ENCODE measurements at regions not wholly inside any gene's neighbourhood (a gene's known extent, or its start where the extent isn't known, plus 50 kb on each side); places are given as distances from the start of the nearest gene placed in this dataset.
"Not testable (repeated sequence)": the region's sequence is repeated elsewhere in the genome, so short reads cannot be mapped to it uniquely, and the experiment has no call there.

DNA sequence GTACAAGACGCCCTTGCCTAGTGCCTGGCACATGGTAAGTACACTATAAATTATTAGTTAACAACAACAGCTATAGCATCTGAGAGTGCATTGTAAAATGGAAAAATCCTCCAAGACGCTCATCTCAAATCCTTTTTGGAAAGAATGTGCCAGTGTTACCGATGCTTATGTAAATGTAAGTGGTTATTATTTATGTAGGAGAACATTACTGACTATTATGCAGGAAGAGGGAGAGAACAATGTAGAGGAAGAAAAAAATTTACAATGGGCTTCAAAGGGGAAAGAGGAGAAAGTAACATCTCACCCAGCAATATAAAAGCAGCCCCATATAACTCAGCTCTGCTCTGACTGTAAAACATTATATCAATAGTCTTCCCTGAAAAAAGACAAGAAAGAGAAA, 155.3 kb upstream of the LPP start:
- peaks cover 76% of the 10 kb centered on the region for H3K4me1 Mint-ChIP-seq
- no peak overlapping the region for H3K4me3 Mint-ChIP-seq
- H3K27ac Mint-ChIP-seq, result peak overlapping the region; percentile 8
- no peak for DNase-seq
- H3K27me3 Mint-ChIP-seq, result no peaks in the 10 kb centered on the region
- peaks cover 2% of the 10 kb centered on the region for H3K9me3 Mint-ChIP-seq
- peaks cover 4% of the 10 kb centered on the region for H3K36me3 Mint-ChIP-seq

DNA sequence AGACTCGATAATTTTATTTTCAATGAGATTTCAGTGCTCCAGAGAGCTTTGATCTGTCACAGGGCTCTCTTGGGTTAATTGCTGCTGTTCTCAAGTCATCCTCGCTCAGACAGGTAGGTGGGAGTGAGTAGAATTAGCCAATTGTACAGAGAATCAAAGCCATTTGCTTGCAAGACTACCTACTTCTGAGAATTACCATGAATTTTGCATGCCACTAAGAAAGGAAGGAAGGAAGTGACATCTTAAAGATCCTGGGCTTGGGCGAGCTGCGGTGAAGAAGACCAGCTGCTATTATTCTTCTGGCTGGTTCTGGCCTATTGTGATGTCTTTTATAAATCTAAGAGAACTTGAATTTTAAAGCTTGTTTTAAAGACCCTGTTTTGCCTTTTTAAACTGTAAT, 154.1 kb upstream of the LPP start:
- Mint-ChIP-seq H3K27me3 (no peaks in the 10 kb centered on the region), H3K9me3 (peaks cover 2% of the 10 kb centered on the region), H3K36me3 (peaks cover 4% of the 10 kb centered on the region), H3K27ac (peak overlapping the region; percentile 92), H3K4me1 (peaks cover 64% of the 10 kb centered on the region), H3K4me3 (peak overlapping the region; percentile 72)
- DNase-seq, result peak; percentile 41

DNA sequence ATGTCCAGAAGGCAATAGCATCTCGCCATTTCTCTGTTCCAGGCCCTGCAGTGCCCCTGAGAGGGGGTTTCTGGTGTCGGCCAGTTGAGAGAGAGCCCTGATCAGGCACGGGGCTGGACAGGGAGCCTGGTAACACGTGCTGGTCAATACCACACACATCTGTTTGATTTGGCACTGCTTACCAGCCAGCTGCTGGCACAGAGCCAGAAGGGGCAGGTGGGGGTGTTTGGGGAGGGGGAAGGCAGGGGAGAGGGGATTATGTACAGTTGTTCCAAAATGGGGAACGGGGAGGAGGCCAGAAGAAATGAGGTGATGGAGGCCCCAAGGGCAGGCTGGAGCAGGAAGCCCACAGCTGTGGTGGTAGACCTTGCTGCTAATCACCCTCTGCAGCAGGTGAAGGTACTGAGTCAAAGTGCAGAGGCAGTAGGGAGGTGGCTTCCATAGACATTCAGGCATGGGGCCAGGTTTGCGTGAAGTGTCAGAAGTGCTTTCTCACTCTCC, 153.5 kb upstream of the LPP start:
- H3K27me3 Mint-ChIP-seq, result no peaks in the 10 kb centered on the region
- H3K9me3 Mint-ChIP-seq, result peaks cover 2% of the 10 kb centered on the region
- H3K4me3 Mint-ChIP-seq, result peak overlapping the region; percentile 72
- peak overlapping the region; percentile 92 for H3K27ac Mint-ChIP-seq
- no peak for DNase-seq
- H3K36me3 Mint-ChIP-seq, result peaks cover 2% of the 10 kb centered on the region
- peaks cover 58% of the 10 kb centered on the region for H3K4me1 Mint-ChIP-seq

DNA sequence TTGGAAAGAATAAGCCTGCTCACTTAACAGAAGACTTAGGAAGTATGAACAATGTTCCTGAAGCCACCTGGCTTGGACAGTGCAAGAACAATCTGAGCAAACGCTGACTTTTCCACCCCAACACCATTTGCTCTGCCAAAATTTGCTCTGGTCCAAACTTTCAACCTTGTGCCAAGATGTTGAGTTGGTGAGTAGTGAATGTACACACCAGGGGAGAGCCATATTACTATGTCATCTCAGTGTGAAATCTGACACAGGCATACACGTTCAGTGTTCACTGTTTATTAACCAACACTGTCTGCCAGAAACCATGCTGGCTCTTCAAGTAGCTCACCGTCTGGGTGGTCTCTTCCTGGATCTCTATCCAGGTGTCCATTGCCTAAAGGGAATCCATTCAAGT, 152.9 kb upstream of the LPP start:
- peak overlapping the region; percentile 92 for H3K27ac Mint-ChIP-seq
- no peak overlapping the region for H3K4me3 Mint-ChIP-seq
- no peak for DNase-seq
- peaks cover 2% of the 10 kb centered on the region for H3K36me3 Mint-ChIP-seq
- H3K27me3 Mint-ChIP-seq, result no peaks in the 10 kb centered on the region
- H3K4me1 Mint-ChIP-seq, result peaks cover 53% of the 10 kb centered on the region
- H3K9me3 Mint-ChIP-seq, result peaks cover 2% of the 10 kb centered on the region

DNA sequence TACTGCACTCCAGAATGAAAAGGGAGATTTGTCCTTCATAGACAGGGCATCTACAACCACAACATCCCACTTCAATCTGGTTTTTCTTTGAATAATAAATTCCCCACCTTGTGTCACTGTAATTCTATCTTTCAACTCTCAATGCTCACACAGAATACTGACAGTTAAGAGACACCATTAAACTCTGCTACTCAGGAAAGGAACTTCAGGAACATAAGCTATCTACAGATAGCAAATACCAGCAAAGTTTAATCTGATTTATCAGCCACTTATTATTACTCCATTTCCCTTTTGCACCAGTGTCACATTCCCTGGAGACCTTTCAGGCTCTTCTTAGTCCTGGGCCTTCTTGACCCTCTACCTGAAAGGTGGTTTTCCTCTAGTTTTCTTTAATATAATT, 152.0 kb upstream of the LPP start:
- no peak for DNase-seq
- H3K4me1 Mint-ChIP-seq, result peaks cover 53% of the 10 kb centered on the region
- no peak overlapping the region for H3K4me3 Mint-ChIP-seq
- no peaks in the 10 kb centered on the region for H3K27me3 Mint-ChIP-seq
- peaks cover 2% of the 10 kb centered on the region for H3K36me3 Mint-ChIP-seq
- H3K27ac Mint-ChIP-seq, result no peak overlapping the region
- peaks cover 3% of the 10 kb centered on the region for H3K9me3 Mint-ChIP-seq

DNA sequence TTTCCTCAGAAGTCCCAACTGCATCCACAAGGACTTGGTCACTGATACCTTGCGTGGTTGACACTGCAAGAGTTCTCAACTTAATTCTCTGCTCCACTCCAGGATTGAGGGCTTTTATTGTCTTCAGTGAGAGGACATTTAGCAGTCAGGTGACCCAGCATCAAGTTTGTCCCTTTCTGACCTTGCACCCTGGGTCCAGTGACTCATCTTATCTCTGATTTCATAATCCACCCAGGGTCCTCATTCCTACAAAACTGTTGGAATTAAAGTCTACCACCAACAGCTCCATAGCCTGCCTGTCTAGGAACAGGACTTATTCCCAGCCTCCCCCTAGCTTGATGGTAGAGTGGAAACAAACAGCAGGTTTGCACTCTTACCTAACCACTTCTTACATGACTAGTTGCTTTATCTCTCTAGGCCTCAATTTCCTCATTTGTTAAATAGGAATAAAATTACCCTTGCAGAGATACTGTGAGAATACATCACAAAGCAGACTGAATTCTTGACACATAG, 151.3 kb upstream of the LPP start:
- DNase-seq, result no peak
- Mint-ChIP-seq H3K4me3 (no peak overlapping the region), H3K36me3 (peaks cover 2% of the 10 kb centered on the region), H3K4me1 (peaks cover 54% of the 10 kb centered on the region), H3K27ac (no peak overlapping the region), H3K9me3 (peaks cover 5% of the 10 kb centered on the region), H3K27me3 (no peaks in the 10 kb centered on the region)

DNA sequence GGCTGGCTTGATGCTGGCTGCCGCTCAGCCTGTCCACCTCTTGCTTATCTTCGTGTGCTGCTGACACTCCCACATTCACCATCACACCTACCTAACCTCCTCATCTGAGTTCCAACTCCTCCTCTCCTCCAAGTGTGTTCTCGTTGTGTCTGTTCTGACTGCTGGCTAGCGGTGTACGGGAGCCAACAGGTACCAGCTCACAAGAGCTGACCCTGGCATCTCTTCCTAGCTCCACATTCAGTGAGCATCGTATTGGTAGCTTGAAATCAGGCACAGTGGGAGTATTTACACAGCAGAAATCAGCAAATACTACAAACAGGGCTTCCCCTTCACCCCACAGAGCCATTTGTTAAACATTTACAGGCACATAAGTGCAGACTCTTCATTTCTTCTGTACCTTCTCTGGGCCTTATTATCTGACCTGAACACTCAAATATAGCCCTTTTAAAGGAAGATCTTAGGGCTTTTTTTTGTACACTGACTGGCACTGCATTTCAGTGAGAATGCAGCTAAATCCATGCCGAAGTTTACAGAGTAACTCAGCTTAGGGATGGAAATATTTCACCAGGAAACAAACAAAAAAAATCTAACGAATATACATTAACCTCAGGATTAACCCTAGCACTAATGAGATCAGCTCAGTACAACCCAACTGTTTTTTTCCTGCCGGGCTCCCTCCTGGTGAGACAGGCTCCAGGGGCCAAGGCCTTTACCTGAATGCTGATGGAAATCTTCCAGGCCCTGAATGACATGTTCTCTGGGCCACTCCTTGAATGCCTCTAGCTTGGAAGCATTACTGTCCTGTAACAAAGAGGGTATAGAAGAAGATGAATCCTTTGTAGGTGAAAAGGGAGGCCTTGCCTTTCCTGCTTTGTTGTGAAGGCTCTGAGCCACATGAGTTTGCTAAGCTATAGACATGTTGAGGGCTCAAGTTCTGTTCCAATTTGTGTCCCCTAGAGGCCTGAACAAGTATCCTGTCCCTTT, 150.5 kb upstream of the LPP start:
- Mint-ChIP-seq H3K4me1 (peaks cover 53% of the 10 kb centered on the region), H3K27me3 (no peaks in the 10 kb centered on the region), H3K27ac (no peak overlapping the region), H3K36me3 (peaks cover 3% of the 10 kb centered on the region), H3K9me3 (peaks cover 5% of the 10 kb centered on the region), H3K4me3 (no peak overlapping the region)
- no peak for DNase-seq

DNA sequence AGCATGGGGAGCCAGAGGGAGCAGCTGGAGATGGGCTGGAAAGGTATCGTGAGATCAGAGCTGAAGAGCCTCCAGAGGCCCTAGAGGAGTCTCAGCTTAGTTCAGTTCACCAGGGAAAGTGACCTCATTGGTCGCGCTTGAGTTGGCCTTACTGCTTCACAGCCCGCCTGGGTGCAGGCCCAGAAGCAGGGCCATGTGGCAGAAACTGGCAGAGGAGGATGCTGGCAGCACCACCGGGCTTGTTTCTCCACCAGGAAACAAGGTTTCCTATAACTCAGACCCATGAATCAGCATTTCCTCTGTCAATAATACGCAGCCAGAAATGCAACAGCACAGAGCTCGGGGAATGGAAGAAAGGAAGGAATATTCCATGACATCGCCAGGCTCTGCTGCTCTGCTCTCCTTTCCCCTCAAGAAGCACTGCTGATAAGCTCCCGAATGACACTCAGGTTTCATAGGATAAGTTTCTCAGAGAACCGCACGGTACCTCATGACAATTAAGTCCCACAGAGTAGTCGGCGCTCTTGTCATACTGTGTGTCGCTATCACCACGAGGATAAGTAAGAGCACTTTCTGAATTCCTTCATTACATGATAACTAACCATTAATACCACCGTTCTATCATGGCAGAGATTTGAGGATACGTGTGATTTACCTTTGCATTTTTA, 147.1 kb upstream of the LPP start:
- Mint-ChIP-seq H3K27ac (no peak overlapping the region), H3K4me3 (no peak overlapping the region), H3K27me3 (no peaks in the 10 kb centered on the region), H3K36me3 (peaks cover 3% of the 10 kb centered on the region), H3K9me3 (peaks cover 10% of the 10 kb centered on the region), H3K4me1 (peaks cover 25% of the 10 kb centered on the region)
- DNase-seq, result no peak

DNA sequence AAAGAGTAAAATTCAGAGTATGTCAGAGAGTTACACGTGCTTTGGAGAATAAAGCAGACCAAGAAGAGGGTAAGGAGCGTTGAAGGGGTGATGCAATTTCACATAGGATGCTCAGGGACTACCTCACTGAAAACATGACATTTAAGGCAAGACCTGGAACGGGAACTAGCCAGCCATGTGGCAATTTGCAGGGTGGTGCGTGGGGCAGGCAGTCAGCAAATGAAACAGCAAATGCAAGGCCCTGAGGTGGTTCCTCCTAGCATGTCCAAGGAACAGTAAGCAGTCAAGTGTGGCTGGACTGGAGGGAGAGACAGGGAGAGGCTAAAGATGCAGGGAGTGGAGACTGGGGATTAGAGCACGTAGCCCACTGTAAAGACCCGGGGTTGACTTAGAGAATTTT, 146.1 kb upstream of the LPP start:
- H3K27ac Mint-ChIP-seq, result no peak overlapping the region

DNA sequence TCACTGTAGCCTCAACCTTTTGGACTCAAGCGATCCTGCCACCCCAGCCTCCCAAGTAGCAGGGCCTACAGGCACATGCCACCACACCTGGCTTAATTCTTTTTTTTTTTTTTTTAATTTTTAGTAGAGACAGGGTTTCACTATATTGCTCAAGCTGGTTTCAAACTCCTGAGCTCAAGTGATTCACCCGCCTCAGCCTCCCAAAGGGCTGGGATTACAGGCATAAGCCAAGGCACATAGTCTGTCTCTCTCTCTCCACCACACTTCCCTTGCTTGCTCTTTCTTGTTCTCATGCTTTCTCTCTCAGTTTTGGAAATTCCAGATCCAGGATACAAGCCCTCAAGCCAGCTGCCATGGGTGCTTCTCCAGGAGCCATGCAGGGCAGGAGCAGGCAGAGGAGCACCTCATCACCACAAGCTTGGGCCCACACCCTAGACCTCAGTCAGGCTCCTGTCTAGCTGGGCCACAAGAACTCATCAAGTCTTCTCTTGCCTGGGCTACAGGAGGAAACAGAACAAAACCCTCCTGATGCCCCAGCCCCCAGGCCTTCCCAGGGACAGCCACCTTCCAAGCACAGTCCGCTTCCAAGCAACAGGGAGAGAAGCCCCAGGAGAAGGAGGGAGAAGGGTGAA, 145.3 kb upstream of the LPP start:
- Mint-ChIP-seq H3K9me3 (peaks cover 10% of the 10 kb centered on the region), H3K4me1 (peaks cover 13% of the 10 kb centered on the region), H3K4me3 (no peak overlapping the region), H3K27me3 (no peaks in the 10 kb centered on the region), H3K36me3 (peaks cover 3% of the 10 kb centered on the region), H3K27ac (no peak overlapping the region)
- DNase-seq, result no peak

More for the DNA sequence above, 146.1 kb upstream of the LPP start:
- Mint-ChIP-seq H3K36me3 (peaks cover 3% of the 10 kb centered on the region), H3K27me3 (no peaks in the 10 kb centered on the region), H3K4me1 (peaks cover 21% of the 10 kb centered on the region), H3K9me3 (peaks cover 10% of the 10 kb centered on the region), H3K4me3 (no peak overlapping the region)
- no peak for DNase-seq

DNA sequence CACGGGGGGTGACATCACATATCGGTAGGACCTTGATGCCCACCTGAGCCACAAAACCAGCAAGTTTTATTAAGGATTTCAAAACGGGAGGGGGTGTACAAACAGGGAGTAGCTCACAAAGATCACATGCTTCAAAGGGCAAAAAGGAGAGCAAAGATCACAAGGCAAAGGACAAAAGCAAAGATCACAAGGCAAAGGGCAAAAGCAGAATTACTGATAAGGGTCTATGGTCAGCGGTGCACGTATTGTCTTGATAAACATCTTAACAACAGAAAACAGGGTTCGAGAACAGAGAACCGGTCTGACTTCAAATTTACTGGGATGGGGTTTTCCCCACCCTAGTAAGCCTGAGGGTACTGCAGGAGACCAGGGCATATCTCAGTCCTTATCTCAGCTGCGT, 143.5 kb upstream of the LPP start:
- peaks cover 3% of the 10 kb centered on the region for H3K36me3 Mint-ChIP-seq
- peaks cover 3% of the 10 kb centered on the region for H3K27me3 Mint-ChIP-seq
- DNase-seq, result no peak
- H3K9me3 Mint-ChIP-seq, result peaks cover 10% of the 10 kb centered on the region
- no peak overlapping the region for H3K4me3 Mint-ChIP-seq
- no peak overlapping the region for H3K27ac Mint-ChIP-seq
- peaks cover 13% of the 10 kb centered on the region for H3K4me1 Mint-ChIP-seq

DNA sequence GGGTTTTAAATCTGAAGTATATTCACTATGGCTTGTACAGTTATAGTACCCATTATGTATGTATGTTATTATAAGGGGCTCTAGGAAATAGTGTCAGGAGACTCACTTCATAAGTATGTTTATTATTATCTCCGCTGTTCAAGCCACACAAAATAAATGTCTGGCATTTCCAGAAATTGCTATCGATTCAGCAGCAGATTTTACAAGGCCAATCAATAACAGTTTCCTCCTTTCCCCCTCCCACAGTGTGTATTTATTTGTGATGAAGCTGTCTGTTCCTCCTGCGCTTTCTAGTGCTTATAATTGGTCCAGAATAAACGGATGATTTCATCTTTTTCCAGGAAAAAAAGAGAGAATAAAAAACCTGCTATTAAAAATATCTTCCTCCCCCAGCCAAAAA, 134.2 kb upstream of the LPP start:
- no peak overlapping the region for H3K4me3 Mint-ChIP-seq
- peaks cover 2% of the 10 kb centered on the region for H3K36me3 Mint-ChIP-seq
- peaks cover 4% of the 10 kb centered on the region for H3K9me3 Mint-ChIP-seq
- no peak for DNase-seq
- H3K27ac Mint-ChIP-seq, result no peak overlapping the region
- no peaks in the 10 kb centered on the region for H3K4me1 Mint-ChIP-seq
- H3K27me3 Mint-ChIP-seq, result peaks cover 3% of the 10 kb centered on the region

DNA sequence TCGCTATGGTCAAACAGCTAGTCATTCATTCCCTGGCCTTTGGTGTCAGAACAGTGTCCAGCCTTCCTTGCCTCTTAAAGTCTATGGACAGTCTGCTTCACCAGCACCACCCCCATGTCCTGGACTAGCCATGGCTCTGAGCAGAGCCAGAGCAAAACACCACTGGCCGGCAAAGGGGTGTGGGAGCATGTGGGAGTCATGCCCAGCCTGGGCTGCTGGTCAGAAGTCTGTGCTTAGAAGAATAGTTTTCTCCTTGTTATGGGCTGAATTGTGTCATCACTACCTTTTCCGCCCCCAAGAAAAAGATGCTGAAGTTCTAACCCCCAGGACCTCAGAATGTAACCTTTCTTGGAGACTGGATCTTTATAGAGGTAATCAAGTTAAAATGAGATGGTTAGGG, 132.9 kb upstream of the LPP start:
- Mint-ChIP-seq H3K27ac (no peak overlapping the region), H3K4me1 (no peaks in the 10 kb centered on the region), H3K27me3 (peaks cover 3% of the 10 kb centered on the region), H3K9me3 (peaks cover 4% of the 10 kb centered on the region), H3K4me3 (no peak overlapping the region), H3K36me3 (peaks cover 2% of the 10 kb centered on the region)
- DNase-seq, result no peak

DNA sequence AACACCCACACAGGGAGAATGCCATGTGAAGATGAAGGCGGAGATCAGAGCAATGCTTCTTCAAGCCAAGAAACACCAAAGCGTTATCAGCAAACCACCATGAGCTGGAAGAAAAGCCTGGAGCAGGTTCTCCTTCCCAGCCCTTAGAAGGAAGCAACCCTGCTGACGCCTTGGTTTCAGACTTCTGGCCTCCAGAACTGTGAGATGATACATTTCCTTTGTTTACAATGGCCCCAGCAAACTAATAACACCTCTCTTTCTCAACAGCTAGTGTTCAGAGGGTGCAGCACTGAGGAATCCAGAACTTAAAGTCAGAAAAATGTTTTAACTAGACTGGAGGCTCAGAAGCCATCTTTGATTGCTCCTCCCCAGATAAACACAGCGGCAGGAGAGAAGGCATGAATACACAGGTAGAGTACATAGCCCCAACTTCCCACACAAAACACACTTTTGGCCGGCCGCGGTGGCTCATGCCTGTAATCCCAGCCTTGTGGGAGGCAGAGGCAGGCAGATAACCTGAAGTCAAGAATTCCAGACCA, 132.4 kb upstream of the LPP start:
- Mint-ChIP-seq H3K4me3 (no peak overlapping the region), H3K36me3 (peaks cover 2% of the 10 kb centered on the region), H3K27ac (no peak overlapping the region), H3K4me1 (no peaks in the 10 kb centered on the region), H3K9me3 (peaks cover 4% of the 10 kb centered on the region), H3K27me3 (peaks cover 3% of the 10 kb centered on the region)
- DNase-seq, result no peak

DNA sequence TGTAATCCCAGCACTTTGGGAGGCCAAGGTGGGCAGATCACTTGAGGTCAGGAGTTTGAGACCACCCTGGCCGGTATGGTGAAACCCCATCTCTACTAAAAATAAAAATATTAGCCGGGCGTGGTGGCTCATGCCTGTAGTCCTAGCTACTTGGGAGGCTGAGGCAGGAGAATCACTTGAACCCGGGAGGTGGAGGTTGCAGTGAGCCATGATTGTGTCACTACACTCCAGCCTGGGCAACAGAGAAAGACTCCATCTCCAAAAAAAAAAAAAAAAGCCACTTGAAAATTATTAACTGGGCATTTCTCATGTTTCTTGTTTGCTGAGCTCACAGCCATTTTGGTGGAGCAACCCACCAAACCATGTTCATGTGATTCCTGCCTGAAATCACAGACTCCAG, 131.1 kb upstream of the LPP start:
- not testable (repeated sequence) for H3K4me1 Mint-ChIP-seq, H3K36me3 Mint-ChIP-seq, H3K27me3 Mint-ChIP-seq, H3K27ac Mint-ChIP-seq, DNase-seq, H3K9me3 Mint-ChIP-seq, H3K4me3 Mint-ChIP-seq
